Immature natural killer cell (primary cell): ENCODE measurements at regions not wholly inside any gene's neighbourhood (a gene's known extent, or its start where the extent isn't known, plus 50 kb on each side); places are given as distances from the start of the nearest gene placed in this dataset.

Experiments used
- DNase-seq, 3 donors: peaks; one replicate each; pipeline ENCODE4 v3.0.0; 2022; ENCODE audit warnings: mixed read lengths in 1 of 3
- H3K27ac Mint-ChIP-seq, 6 donors: one replicate each; pipeline ENCODE4 v1.8.0; 2020; ENCODE audit warnings: mixed read lengths in 6 of 6, mild to moderate bottlenecking in 5 of 6, inconsistent platforms in 4 of 6, moderate library complexity in 3 of 6
- H3K27me3 Mint-ChIP-seq, 3 donors: one replicate each; pipeline ENCODE4 v1.8.0; 2020 to 2021; ENCODE audit warnings: low read depth in 3 of 3, mild to moderate bottlenecking in 3 of 3, mixed read lengths in 3 of 3, moderate library complexity in 3 of 3, inconsistent platforms in 1 of 3
- H3K36me3 Mint-ChIP-seq, 3 donors: one replicate each; pipeline ENCODE4 v1.8.0; 2020; ENCODE audit warnings: mixed read lengths in 3 of 3, inconsistent platforms in 2 of 3, mild to moderate bottlenecking in 2 of 3
- H3K4me1 Mint-ChIP-seq, 2 donors: one replicate each; pipeline ENCODE4 v1.8.0; 2020; ENCODE audit warnings: inconsistent platforms in 2 of 2, mild to moderate bottlenecking in 2 of 2, mixed read lengths in 2 of 2, moderate library complexity in 1 of 2
- H3K4me3 Mint-ChIP-seq, 5 donors: one replicate each; pipeline ENCODE4 v1.8.0; 2020; ENCODE audit warnings: mild to moderate bottlenecking in 5 of 5, mixed read lengths in 5 of 5, inconsistent platforms in 3 of 5, moderate library complexity in 3 of 5
- H3K9me3 Mint-ChIP-seq, 6 donors: one replicate each; pipeline ENCODE4 v1.8.0; 2020; ENCODE audit warnings: mild to moderate bottlenecking in 6 of 6, mixed read lengths in 6 of 6, inconsistent platforms in 4 of 6, moderate library complexity in 3 of 6

DNA sequence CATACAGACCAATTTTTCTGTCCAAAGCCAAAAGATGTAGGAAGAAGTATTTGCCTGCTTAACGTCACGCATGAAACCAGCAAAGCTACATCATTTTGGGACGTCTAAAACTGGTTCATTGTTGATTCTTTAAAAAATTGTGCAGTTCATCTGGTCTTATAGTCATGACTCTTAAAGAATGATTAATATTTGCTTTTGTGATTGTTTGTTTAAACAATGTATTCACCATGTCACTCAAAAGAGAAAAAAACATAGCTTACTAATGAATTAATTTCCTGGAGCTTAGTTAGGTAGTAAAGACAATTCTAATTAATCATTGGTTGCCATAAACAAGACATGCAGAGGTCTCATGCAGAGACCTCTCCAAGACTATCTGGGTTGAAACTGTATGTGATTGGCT, 157.3 kb downstream of the RPS12 start:
- no peak for DNase-seq
- Mint-ChIP-seq H3K4me1 (no peaks in the 10 kb centered on the region), H3K4me3 (no peak overlapping the region), H3K9me3 (no peaks in the 10 kb centered on the region), H3K36me3 (no peaks in the 10 kb centered on the region), H3K27me3 (no peaks in the 10 kb centered on the region), H3K27ac (no peak overlapping the region)

DNA sequence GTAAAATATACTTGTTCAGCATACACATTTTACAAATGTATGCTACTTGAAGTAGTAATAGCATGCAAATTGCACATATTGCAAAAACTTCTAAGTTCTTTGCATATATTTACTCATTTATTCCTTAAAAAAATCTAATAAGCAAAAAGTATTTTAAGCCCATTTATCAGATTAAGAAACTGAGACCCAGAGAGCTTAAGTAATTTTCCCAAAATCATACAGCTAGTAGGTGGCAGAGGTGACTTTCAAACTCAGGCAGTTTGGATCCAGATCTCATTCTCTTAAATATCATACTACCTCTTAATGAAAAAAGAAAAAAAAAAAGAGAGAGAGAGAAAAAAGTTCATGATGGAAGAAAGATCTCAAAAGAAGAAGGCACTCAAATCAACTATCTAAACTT, 157.9 kb downstream of the RPS12 start:
- no peaks in the 10 kb centered on the region for H3K36me3 Mint-ChIP-seq
- H3K4me3 Mint-ChIP-seq, result no peak overlapping the region
- peaks cover 0 to 1% (median 0%) of the 10 kb centered on the region in 6 donors for H3K9me3 Mint-ChIP-seq
- no peak for DNase-seq
- no peaks in the 10 kb centered on the region for H3K27me3 Mint-ChIP-seq
- H3K4me1 Mint-ChIP-seq, result no peaks in the 10 kb centered on the region
- H3K27ac Mint-ChIP-seq, result no peak overlapping the region

DNA sequence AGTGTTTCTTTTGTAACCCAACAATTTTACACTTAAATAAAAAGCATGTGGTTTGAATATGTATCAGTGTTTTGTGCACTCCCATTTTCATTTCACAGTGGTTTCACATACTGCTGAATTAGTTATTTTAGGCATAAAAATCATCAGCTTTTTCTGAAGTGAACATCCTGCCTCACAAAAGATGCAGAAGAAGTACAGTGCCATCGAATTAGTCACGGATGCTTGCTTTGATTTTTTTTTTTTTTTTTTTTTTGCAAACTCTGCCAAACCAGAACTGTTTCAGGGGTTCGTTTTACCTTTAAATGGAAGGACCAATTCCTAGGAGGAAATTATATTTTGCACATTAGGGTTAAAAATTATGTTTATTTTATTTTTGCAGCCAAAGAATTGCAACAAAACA, 158.6 kb downstream of the RPS12 start:
- peaks cover 0 to 1% (median 0%) of the 10 kb centered on the region in 6 donors for H3K9me3 Mint-ChIP-seq
- H3K27ac Mint-ChIP-seq, result no peak overlapping the region
- no peak for DNase-seq
- no peaks in the 10 kb centered on the region for H3K4me1 Mint-ChIP-seq
- H3K4me3 Mint-ChIP-seq, result no peak overlapping the region
- H3K27me3 Mint-ChIP-seq, result peaks cover 0 to 3% (median 0%) of the 10 kb centered on the region in 3 donors
- H3K36me3 Mint-ChIP-seq, result no peaks in the 10 kb centered on the region

DNA sequence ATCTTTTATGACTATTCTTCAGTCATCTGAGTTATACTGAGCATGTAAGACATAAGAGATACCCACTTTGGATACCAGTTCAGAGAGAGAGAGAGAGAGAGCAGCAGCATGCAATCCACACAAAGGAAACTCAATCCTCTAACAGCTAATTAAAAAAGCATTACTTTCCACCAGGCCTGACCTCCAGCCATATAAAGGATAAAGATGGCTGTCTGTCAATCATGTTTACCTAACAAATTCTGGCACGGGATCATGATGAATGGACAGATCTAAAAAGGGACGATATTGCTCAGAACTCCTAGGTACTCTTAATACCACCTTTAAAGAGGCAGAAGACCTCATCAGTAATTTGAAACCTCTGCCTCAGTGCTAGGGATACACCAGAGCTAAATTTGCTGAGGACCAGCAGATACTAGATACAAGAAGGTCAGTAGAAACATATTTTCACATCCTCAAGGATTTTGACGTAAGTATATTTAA, 159.2 kb downstream of the RPS12 start:
- DNase-seq, result no peak
- no peaks in the 10 kb centered on the region for H3K36me3 Mint-ChIP-seq
- no peaks in the 10 kb centered on the region for H3K4me1 Mint-ChIP-seq
- peaks cover 0 to 1% (median 0%) of the 10 kb centered on the region in 6 donors for H3K9me3 Mint-ChIP-seq
- no peak overlapping the region for H3K4me3 Mint-ChIP-seq
- H3K27ac Mint-ChIP-seq, result no peak overlapping the region
- H3K27me3 Mint-ChIP-seq, result peaks cover 0 to 3% (median 0%) of the 10 kb centered on the region in 3 donors

DNA sequence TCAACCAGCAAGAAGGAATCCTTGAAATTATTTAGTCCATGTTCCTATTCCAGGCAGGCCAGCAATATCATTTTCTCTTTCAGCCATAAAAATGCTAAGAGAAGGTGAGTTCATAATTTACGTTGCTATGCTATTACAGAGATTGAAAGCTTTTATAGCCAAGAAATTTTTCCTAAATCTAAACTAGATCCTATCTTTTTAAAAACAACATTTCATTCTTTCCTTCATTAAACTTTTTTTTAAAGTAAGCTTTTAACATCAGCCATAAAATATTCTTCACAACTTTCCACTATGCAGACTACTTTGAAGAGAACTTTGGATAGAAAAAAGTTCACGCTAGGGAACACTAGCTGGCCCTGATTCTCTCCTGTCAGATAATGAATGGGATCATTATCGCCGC, 159.8 kb downstream of the RPS12 start:
- H3K36me3 Mint-ChIP-seq, result no peaks in the 10 kb centered on the region
- H3K27ac Mint-ChIP-seq, result no peak overlapping the region
- DNase-seq, result no peak
- no peak overlapping the region for H3K4me3 Mint-ChIP-seq
- no peaks in the 10 kb centered on the region for H3K4me1 Mint-ChIP-seq
- H3K9me3 Mint-ChIP-seq, result peaks cover 0 to 1% (median 0%) of the 10 kb centered on the region in 6 donors
- peaks cover 0 to 3% (median 0%) of the 10 kb centered on the region in 3 donors for H3K27me3 Mint-ChIP-seq

DNA sequence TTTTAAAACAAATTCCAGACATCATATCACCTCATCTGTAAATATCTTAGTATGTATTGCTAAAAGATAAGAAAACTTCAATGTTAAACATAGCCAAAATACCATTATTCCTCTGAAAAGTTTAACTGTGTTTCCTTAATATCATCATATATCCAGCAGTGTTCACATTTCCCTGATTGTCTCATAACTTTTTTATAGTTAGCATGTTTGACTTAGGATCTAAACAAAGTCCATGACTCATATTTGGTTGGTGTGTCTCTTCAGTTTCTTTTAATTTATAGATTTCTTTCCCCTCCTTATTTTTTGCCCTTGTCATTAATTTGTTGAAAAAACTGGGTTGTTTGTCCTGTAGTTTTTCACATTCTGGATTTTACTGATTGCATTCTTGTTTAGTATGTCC, 163.0 kb downstream of the RPS12 start:
- H3K9me3 Mint-ChIP-seq, result peaks cover 0 to 1% (median 0%) of the 10 kb centered on the region in 6 donors
- H3K4me1 Mint-ChIP-seq, result no peaks in the 10 kb centered on the region
- no peak for DNase-seq
- no peak overlapping the region for H3K4me3 Mint-ChIP-seq
- peaks cover 0 to 3% (median 2%) of the 10 kb centered on the region in 3 donors for H3K27me3 Mint-ChIP-seq
- H3K27ac Mint-ChIP-seq, result no peak overlapping the region
- H3K36me3 Mint-ChIP-seq, result no peaks in the 10 kb centered on the region

DNA sequence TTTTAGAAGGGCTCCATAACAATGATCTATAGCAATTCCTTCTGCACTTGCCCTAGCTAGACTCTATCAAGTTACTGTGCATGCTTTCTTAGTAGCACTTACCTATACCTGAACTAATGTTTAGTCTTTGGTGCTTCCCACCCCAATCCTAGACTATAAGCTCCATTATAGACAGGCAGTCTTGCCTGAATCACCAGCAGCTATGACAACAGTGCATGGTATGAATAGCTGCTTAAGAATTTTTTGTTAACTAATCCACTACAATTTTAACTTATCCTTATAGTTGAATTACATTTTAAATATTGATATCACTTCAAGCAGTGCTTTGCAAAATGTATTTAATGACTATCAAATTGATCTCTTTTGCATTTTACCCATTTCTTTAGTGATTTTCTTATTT, 164.3 kb downstream of the RPS12 start:
- no peaks in the 10 kb centered on the region for H3K36me3 Mint-ChIP-seq
- H3K9me3 Mint-ChIP-seq, result peaks cover 0 to 5% (median 0%) of the 10 kb centered on the region in 6 donors
- no peak for DNase-seq
- peaks cover 0 to 3% (median 2%) of the 10 kb centered on the region in 3 donors for H3K27me3 Mint-ChIP-seq
- H3K4me3 Mint-ChIP-seq, result no peak overlapping the region
- H3K27ac Mint-ChIP-seq, result no peak overlapping the region
- no peaks in the 10 kb centered on the region for H3K4me1 Mint-ChIP-seq

DNA sequence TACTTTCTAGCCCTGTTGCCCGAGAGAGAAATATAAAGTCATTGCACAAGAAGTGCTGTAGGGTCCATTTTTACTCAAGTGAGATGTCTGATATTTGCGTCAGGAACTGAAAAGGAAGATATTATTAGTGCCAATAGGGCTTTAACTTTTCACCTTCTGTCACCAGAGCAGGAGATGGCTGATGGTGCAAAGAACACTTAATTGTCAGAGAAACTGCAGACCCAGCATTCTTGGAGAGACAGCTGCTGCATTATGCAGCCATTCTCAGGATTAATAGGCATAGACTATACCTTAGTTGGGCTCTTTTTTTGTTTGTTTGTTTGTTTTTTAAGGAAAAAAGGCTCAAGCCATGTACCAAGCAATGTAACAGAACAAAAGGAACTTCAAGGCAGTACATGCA, 179.4 kb downstream of the RPS12 start:
- H3K27ac Mint-ChIP-seq, result no peak overlapping the region
- no peaks in the 10 kb centered on the region for H3K36me3 Mint-ChIP-seq
- DNase-seq, result no peak
- H3K4me3 Mint-ChIP-seq, result no peak overlapping the region
- H3K9me3 Mint-ChIP-seq, result peaks cover 0 to 5% (median 2%) of the 10 kb centered on the region in 6 donors
- H3K4me1 Mint-ChIP-seq, result no peaks in the 10 kb centered on the region
- H3K27me3 Mint-ChIP-seq, result no peaks in the 10 kb centered on the region

DNA sequence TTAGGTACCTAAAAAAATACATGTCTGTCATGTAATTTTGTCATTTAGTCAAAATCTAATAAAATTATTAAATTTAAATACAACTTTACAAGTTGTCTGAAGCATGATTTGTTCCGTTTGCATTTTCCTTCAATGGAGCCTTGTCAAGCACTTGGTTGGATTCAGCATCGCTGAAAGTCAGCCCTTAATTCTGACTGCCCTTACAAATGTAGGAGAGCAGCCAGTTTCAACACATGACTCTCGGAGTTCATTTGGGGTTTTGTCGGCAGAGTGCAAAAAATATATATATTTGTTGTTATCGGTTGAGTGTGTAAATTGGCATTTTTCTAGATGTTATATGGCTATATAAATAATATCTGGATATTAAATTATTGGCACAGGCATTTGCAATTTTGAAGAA, 180.6 kb downstream of the RPS12 start:
- Mint-ChIP-seq H3K4me3 (no peak overlapping the region), H3K27ac (no peak overlapping the region), H3K36me3 (no peaks in the 10 kb centered on the region), H3K9me3 (peaks cover 0 to 5% (median under 1%) of the 10 kb centered on the region in 6 donors), H3K27me3 (no peaks in the 10 kb centered on the region), H3K4me1 (no peaks in the 10 kb centered on the region)
- DNase-seq, result no peak

DNA sequence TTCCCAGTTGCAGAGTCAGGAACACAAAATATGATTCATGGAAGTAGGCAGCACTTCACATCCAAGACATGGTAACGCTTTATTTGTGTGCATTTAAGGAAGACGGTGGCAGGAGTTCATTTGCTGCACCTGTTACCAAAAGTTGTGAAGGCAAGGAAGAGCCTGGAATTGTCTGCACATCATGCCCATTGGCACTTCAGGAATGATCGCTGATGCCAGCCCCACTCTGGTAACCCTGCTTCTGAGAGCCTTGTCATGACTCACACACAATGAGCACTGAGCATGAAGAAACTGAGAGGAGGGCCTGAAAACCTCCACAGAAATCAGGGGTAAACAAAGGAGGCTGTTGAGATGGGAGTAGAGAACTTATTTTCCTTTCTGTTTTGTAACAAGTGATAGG, 181.1 kb downstream of the RPS12 start:
- H3K9me3 Mint-ChIP-seq, result peaks cover 0 to 5% (median under 1%) of the 10 kb centered on the region in 6 donors
- no peak for DNase-seq
- H3K36me3 Mint-ChIP-seq, result no peaks in the 10 kb centered on the region
- H3K27me3 Mint-ChIP-seq, result no peaks in the 10 kb centered on the region
- no peak overlapping the region for H3K27ac Mint-ChIP-seq
- no peaks in the 10 kb centered on the region for H3K4me1 Mint-ChIP-seq
- no peak overlapping the region for H3K4me3 Mint-ChIP-seq

DNA sequence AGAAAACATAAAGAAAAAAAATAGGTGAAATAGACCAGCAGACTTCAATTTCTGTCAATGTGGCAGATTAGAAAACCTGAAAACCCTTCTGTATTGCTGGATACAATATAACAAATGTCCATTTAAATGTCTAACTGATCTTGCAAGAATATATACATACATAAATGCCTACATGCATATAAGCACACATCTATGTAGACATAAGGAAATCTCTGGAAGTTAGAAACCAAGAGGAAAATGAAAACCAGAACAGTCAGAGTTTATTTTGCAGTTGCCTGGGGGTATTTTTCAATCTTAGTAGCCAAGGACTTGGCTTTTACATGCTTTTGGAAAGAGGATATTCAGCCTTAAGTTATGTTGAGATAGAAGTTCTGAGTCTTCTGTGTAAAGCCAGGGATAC, 184.0 kb downstream of the RPS12 start:
- no peak for DNase-seq
- H3K27ac Mint-ChIP-seq, result no peak overlapping the region
- no peak overlapping the region for H3K4me3 Mint-ChIP-seq
- no peaks in the 10 kb centered on the region for H3K36me3 Mint-ChIP-seq
- H3K4me1 Mint-ChIP-seq, result no peaks in the 10 kb centered on the region
- H3K27me3 Mint-ChIP-seq, result no peaks in the 10 kb centered on the region
- H3K9me3 Mint-ChIP-seq, result peaks cover 0 to 5% (median 0%) of the 10 kb centered on the region in 6 donors

DNA sequence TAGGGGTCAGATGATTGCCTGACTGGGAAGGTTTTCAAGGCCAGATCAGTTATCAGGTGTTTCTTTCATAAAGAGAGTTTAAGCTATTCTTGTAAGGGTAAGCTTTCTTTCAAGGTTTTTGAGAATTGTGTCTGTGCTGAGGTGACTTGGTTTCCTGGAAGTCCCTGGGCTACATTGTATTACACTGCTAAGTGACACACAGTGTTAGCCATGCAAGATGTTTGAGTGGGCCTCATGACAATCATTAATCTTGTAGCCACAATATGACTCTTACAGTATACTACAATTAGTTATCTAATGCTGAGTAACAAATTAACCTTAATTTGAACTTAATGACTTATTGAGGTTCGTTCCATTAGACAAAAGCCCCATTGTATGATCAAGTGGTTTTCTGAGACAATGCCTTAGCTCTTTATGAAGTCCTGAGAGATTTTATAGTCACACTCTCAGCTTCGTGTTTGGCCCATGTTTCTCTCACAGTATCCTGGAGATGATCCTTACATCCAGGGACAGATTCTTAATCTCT, 186.7 kb downstream of the RPS12 start:
- H3K9me3 Mint-ChIP-seq, result peaks cover 0 to 2% (median 0%) of the 10 kb centered on the region in 6 donors
- H3K27me3 Mint-ChIP-seq, result peaks cover 0 to 2% (median 0%) of the 10 kb centered on the region in 3 donors
- H3K36me3 Mint-ChIP-seq, result no peaks in the 10 kb centered on the region
- no peak overlapping the region for H3K4me3 Mint-ChIP-seq
- no peaks in the 10 kb centered on the region for H3K4me1 Mint-ChIP-seq
- H3K27ac Mint-ChIP-seq, result no peak overlapping the region
- DNase-seq, result no peak

DNA sequence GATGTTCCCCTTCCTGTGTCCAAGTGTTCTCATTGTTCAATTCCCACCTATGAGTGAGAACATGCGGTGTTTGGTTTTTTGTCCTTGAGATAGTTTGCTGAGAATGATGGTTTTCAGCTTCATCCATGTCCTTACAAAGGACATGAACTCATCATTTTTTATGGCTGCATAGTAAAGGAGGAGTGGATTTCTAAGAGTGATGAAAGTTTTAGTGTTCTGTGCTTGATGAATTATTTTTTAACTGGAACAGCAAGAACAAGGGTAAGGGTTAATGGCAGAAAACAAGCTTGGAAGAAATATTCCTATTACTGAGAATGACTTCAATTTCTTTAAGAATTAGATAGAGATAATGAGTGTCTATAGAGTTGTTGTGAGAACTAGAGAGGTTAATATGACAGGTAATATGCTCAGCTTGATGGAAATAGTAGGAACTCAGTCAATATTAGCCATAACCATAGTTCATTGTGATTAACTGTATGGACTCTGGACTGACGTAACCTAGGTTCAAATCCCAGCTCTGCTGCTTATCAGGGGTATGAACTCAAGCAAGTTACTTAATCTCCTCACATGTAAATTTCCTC, 190.0 kb downstream of the RPS12 start:
- DNase-seq, result no peak

DNA sequence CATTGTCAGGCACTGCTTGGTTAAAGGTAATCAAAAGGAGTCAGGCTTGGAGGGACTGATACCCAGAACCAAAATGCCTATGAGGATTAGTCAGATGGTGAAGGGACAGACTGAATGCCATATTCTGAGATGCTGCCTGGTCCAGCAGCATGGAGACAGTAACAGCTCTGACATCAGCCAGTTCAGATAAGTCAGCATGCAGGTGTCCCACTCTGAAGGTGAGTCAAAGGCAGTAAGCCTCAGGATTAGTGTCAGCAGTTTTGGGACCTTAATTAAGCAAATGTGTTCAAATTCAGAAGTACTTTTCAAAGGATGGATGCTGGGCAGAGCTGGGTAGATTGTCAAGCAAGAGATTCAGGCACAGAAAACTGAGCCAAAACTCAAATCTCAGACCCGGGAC, 198.4 kb downstream of the RPS12 start:
- no peaks in the 10 kb centered on the region for H3K4me1 Mint-ChIP-seq
- no peak overlapping the region for H3K27ac Mint-ChIP-seq
- H3K36me3 Mint-ChIP-seq, result no peaks in the 10 kb centered on the region
- H3K27me3 Mint-ChIP-seq, result no peaks in the 10 kb centered on the region
- peaks cover 0 to 6% (median under 1%) of the 10 kb centered on the region in 6 donors for H3K9me3 Mint-ChIP-seq
- DNase-seq, result no peak
- H3K4me3 Mint-ChIP-seq, result no peak overlapping the region

More for the DNA sequence above, 190.0 kb downstream of the RPS12 start:
- no peaks in the 10 kb centered on the region for H3K36me3 Mint-ChIP-seq
- no peak overlapping the region for H3K4me3 Mint-ChIP-seq
- peaks cover 0 to 2% (median 0%) of the 10 kb centered on the region in 6 donors for H3K9me3 Mint-ChIP-seq
- H3K4me1 Mint-ChIP-seq, result no peaks in the 10 kb centered on the region
- no peak overlapping the region for H3K27ac Mint-ChIP-seq
- peaks cover 0 to 2% (median 0%) of the 10 kb centered on the region in 3 donors for H3K27me3 Mint-ChIP-seq

DNA sequence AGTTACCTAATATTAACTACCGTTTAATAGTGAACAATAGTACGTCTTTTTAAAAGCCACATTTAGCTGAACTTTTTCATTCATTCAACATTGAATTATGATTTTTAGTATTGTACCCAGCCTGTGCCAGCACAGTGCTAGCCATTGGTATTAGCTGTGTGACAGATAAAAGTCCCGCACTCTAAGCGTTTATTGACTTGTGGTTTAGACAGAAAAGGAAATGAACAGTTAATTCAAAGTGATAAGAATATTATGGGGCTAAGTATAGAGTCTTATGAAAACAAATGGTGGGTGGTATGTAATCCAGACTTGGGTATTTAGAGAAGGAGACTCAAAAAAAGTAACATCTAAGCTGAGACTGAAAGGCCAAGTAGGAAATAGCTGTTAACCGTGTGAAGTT, 202.3 kb downstream of the RPS12 start:
- H3K36me3 Mint-ChIP-seq, result no peaks in the 10 kb centered on the region
- H3K4me3 Mint-ChIP-seq, result no peak overlapping the region
- no peaks in the 10 kb centered on the region for H3K4me1 Mint-ChIP-seq
- H3K27me3 Mint-ChIP-seq, result peaks cover 0 to 1% (median 0%) of the 10 kb centered on the region in 3 donors
- H3K27ac Mint-ChIP-seq, result no peak overlapping the region
- H3K9me3 Mint-ChIP-seq, result peaks cover 0 to 6% (median under 1%) of the 10 kb centered on the region in 6 donors
- no peak for DNase-seq
